A673 (cell line): ENCODE measurements at regions not wholly inside any gene's neighbourhood (a gene's known extent, or its start where the extent isn't known, plus 50 kb on each side); places are given as distances from the start of the nearest gene placed in this dataset.

Source experiments
- BruUV-seq: library from RNA; stranded (reverse); fragments of 400-500 nt; replicated peaks from 2 replicates; lab custom pipeline; 2021; lab: Mats Ljungman, UMichigan
- CTCF ChIA-PET: fragments of 300-600 bp; sonication (Branson Sonifier 250); formaldehyde crosslinking; loops from one replicate; lab custom pipeline; 2022; ENCODE audit warnings: antibody characterized with exemption; lab: Charles Lee
- POLR2A ChIA-PET: fragments of 300-600 bp; sonication (Branson Sonifier 250); formaldehyde crosslinking; loops from one replicate; lab custom pipeline; 2022; ENCODE audit warnings: antibody characterized with exemption; ENCODE audit not compliant: low non-redundant PET; lab: Charles Lee
- DNase-seq: peaks from one replicate; pipeline ENCODE4 v3.0.0-alpha.2; 2015; ENCODE audit warnings: low spot score
- H3K27ac ChIP-seq: fragments of 200-600 bp; sonication (generic); 2 replicates; pipeline ENCODE4 v1.5.1; 2016; ENCODE audit warnings: mixed run types, low read depth, mild to moderate bottlenecking, mixed read lengths, antibody characterized with exemption, low read length; ENCODE audit not compliant: poor library complexity, severe bottlenecking
- H3K27me3 ChIP-seq: fragments of 200-600 bp; sonication (generic); replicated peaks from 2 replicates; pipeline ENCODE4 v1.6.1; 2017; ENCODE audit warnings: mixed run types, low read depth, mild to moderate bottlenecking, mixed read lengths, antibody characterized with exemption, low read length; ENCODE audit not compliant: insufficient read depth, poor library complexity
- H3K36me3 ChIP-seq: fragments of 200-600 bp; sonication (generic); 2 replicates; pipeline ENCODE4 v1.6.1; 2016; ENCODE audit warnings: mixed run types, mild to moderate bottlenecking, mixed read lengths, antibody characterized with exemption, low read length; ENCODE audit not compliant: insufficient read depth, poor library complexity, severe bottlenecking
- H3K4me1 ChIP-seq: fragments of 200-600 bp; sonication (generic); 2 replicates; pipeline ENCODE4 v1.6.1; 2017; ENCODE audit warnings: mixed run types, mild to moderate bottlenecking, mixed read lengths, antibody characterized with exemption, low read length; ENCODE audit not compliant: insufficient read depth, poor library complexity, severe bottlenecking
- H3K4me3 ChIP-seq: fragments of 200-600 bp; sonication (generic); 2 replicates; pipeline ENCODE4 v1.5.1; 2016; ENCODE audit warnings: low read depth, mixed run types, mild to moderate bottlenecking, mixed read lengths, low read length; ENCODE audit not compliant: poor library complexity, severe bottlenecking
- H3K9me3 ChIP-seq: fragments of 200-600 bp; sonication (generic); 2 replicates; pipeline ENCODE4 v1.6.1; 2016; ENCODE audit warnings: mixed run types, low read depth, mild to moderate bottlenecking, mixed read lengths, antibody characterized with exemption, low read length; ENCODE audit not compliant: poor library complexity, severe bottlenecking
- EZH2 ChIP-seq: fragments of 200-600 bp; sonication (generic); IDR thresholded peaks from 2 replicates; pipeline ENCODE4 v1.6.1; 2017; ENCODE audit warnings: borderline replicate concordance, low read depth, mild to moderate bottlenecking, mixed read lengths, antibody characterized with exemption, low read length; ENCODE audit not compliant: poor library complexity, severe bottlenecking
- intact Hi-C: fragments of 100-400 bp; cut with micrococcal nuclease; formaldehyde crosslinking; loops from one replicate; pipeline ENCODE4 v1.10.0; 2022; ENCODE audit not compliant: unreplicated experiment
- TF ChIP-seq, protein P1 (sequence below): fragments of 300-800, 200-600 bp; sonication (generic); conservative IDR thresholded peaks from 2 replicates; pipeline ENCODE4 v1.5.1; 2017; ENCODE audit warnings: low read depth, mild to moderate bottlenecking, antibody characterized with exemption, low read length, moderate library complexity, mixed read lengths

DNA sequence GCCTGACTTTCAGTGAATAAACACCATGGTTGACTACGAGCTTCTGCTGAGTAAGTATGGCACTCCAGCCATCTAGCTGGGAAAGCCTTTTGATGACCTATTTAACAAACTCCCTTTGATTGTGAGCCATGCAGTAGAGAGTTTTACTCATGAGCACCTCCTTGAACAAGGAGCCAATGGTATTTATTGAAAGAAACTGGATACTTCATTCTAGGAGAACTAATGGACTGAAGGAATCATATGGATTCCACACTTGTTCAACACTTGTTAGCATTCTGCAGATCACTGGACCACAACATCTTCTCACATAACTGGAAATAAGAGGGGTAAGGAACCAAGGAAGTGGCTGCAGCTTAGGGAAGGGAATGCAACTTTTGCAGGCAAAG, 320.9 kb upstream of the ETAA1 start:
- Histone ChIP-seq H3K36me3 (no peaks in the 10 kb centered on the region), H3K27me3 (no peaks in the 10 kb centered on the region), H3K4me3 (no peak overlapping the region), H3K4me1 (no peaks in the 10 kb centered on the region), H3K9me3 (peaks cover 4% of the 10 kb centered on the region), H3K27ac (no peak overlapping the region)
- intact Hi-C loops, result no loop called here
- BruUV-seq, result no TSS peak
- ChIA-PET CTCF (no interaction called here), POLR2A (no interaction called here)
- TF ChIP-seq EZH2, result no peak
- TF ChIP-seq, protein P1, sequence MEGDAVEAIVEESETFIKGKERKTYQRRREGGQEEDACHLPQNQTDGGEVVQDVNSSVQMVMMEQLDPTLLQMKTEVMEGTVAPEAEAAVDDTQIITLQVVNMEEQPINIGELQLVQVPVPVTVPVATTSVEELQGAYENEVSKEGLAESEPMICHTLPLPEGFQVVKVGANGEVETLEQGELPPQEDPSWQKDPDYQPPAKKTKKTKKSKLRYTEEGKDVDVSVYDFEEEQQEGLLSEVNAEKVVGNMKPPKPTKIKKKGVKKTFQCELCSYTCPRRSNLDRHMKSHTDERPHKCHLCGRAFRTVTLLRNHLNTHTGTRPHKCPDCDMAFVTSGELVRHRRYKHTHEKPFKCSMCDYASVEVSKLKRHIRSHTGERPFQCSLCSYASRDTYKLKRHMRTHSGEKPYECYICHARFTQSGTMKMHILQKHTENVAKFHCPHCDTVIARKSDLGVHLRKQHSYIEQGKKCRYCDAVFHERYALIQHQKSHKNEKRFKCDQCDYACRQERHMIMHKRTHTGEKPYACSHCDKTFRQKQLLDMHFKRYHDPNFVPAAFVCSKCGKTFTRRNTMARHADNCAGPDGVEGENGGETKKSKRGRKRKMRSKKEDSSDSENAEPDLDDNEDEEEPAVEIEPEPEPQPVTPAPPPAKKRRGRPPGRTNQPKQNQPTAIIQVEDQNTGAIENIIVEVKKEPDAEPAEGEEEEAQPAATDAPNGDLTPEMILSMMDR, result no peak
- no peak for DNase-seq

DNA sequence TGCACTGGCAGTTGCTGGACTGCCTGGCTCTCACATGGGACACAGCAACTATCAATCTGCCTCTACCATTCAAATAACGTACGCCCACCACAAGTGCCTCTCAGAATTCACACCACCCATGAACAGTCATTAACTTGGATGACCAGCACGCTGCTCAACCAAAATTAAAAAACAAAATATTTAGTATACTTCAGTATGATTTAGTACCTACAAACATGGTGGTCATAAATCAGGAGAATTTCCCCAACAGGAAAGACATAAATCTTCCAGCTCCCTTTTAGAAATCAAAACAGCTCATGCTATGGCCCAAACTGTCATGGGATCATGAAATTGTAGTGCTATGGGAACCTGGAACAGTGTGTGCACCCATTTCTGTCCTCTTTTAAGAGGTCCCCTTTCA, 317.4 kb upstream of the ETAA1 start:
- CTCF ChIA-PET, result no interaction called here

DNA sequence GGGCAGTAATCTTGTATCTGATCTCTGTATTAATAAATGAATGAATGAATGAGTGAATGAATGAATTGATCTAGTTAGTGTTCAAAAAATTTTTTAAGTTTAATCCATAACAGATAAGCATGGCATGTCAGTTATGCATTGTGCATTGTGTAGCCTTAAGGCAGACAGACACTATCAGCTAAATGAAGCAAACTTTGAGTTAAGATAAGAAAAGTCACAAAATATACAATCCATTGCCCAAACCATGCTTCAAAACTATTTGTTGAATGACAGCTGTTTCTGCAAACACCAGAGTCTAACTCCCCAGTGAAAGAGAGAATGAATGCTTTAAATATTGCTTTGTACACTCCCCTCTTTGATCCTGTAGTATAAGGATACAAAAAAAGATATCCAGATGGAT, 314.3 kb upstream of the ETAA1 start:
- Histone ChIP-seq H3K4me3 (no peak overlapping the region), H3K27ac (no peak overlapping the region), H3K27me3 (no peaks in the 10 kb centered on the region), H3K4me1 (no peaks in the 10 kb centered on the region), H3K9me3 (peaks cover 4% of the 10 kb centered on the region), H3K36me3 (no peaks in the 10 kb centered on the region)
- intact Hi-C loops, result no loop called here
- POLR2A ChIA-PET, result no interaction called here
- TF ChIP-seq, protein P1, result no peak
- TF ChIP-seq EZH2, result no peak
- BruUV-seq, result no TSS peak
- no peak for DNase-seq
- CTCF ChIA-PET, result no interaction called here

More for the DNA sequence above, 317.4 kb upstream of the ETAA1 start:
- TF ChIP-seq, protein P1, result no peak
- Histone ChIP-seq H3K36me3 (no peaks in the 10 kb centered on the region), H3K9me3 (peaks cover 4% of the 10 kb centered on the region), H3K27me3 (no peaks in the 10 kb centered on the region), H3K27ac (no peak overlapping the region), H3K4me1 (no peaks in the 10 kb centered on the region), H3K4me3 (no peak overlapping the region)
- no peak for DNase-seq
- POLR2A ChIA-PET, result no interaction called here
- intact Hi-C loops, result no loop called here
- no TSS peak for BruUV-seq
